ENCODE measurements at regions not wholly inside any gene's neighbourhood (a gene's known extent, or its start where the extent isn't known, plus 50 kb on each side); places are given as distances from the start of the nearest gene placed in this dataset.

GRCh38 chr2:181169503-181169902 lies 189.1 kb downstream of the UBE2E3 start:
- no peak overlapping the region for H3K27ac ChIP-seq
- no peaks in the 10 kb centered on the region for H3K4me1 ChIP-seq
- H3K4me3 ChIP-seq: no peak overlapping the region
- no peaks in the 10 kb centered on the region for H3K27me3 ChIP-seq
- TF ChIP-seq CTCF (IDR thresholded peaks at IDR 0.05) (no peak), POLR2A (IDR thresholded peaks at IDR 0.05) (no peak)
- intact Hi-C loops (cut with DNase I): no loop called here
- ATAC-seq: no peak
- WGBS (ENCODE audit: insufficient coverage, low coverage, low lambda C conversion rate, missing lambda C conversion rate): 42% methylated on average over 1 of the region's 1 CpG
- H3K9me3 ChIP-seq: no peaks in the 10 kb centered on the region
- DNase-seq: no peak
- no peaks in the 10 kb centered on the region for H3K36me3 ChIP-seq

GRCh38 chr2:181170256-181170655 lies 189.9 kb downstream of the UBE2E3 start:
- ATAC-seq (no peak), DNase-seq (no peak)
- Histone ChIP-seq H3K4me1 (no peaks in the 10 kb centered on the region), H3K36me3 (no peaks in the 10 kb centered on the region), H3K27me3 (no peaks in the 10 kb centered on the region), H3K27ac (no peak overlapping the region), H3K9me3 (no peaks in the 10 kb centered on the region), H3K4me3 (no peak overlapping the region)
- TF ChIP-seq CTCF (IDR thresholded peaks at IDR 0.05) (no peak), POLR2A (IDR thresholded peaks at IDR 0.05) (no peak)
- WGBS (ENCODE audit: insufficient coverage, low coverage, low lambda C conversion rate, missing lambda C conversion rate): 31% methylated on average over 2 of the region's 2 CpGs
- intact Hi-C loops (cut with DNase I): no loop called here

- no peak for TF ChIP-seq POLR2A (IDR thresholded peaks at IDR 0.05)
- no peak overlapping the region for H3K4me3 ChIP-seq
- intact Hi-C loops (cut with DNase I): no loop called here
- no peak overlapping the region for H3K27ac ChIP-seq
- H3K36me3 ChIP-seq: no peaks in the 10 kb centered on the region
- DNase-seq: no peak
- no peaks in the 10 kb centered on the region for H3K27me3 ChIP-seq
- WGBS (ENCODE audit: insufficient coverage, low coverage, low lambda C conversion rate, missing lambda C conversion rate): 69% methylated on average over 3 of the region's 3 CpGs
- ATAC-seq: no peak
- H3K9me3 ChIP-seq: no peaks in the 10 kb centered on the region
- no peaks in the 10 kb centered on the region for H3K4me1 ChIP-seq
Observed at GRCh38 chr2:181172676-181173075, 192.3 kb downstream of the UBE2E3 start.

- TF ChIP-seq POLR2A (IDR thresholded peaks at IDR 0.05): no peak
- TF ChIP-seq CTCF (IDR thresholded peaks at IDR 0.05): no peak
- Histone ChIP-seq H3K27ac (no peak overlapping the region), H3K4me3 (no peak overlapping the region), H3K27me3 (no peaks in the 10 kb centered on the region), H3K36me3 (no peaks in the 10 kb centered on the region), H3K9me3 (no peaks in the 10 kb centered on the region), H3K4me1 (no peaks in the 10 kb centered on the region)
- WGBS (ENCODE audit: insufficient coverage, low coverage, low lambda C conversion rate, missing lambda C conversion rate): 39% methylated on average over 5 of the region's 5 CpGs
- ATAC-seq: no peak
- intact Hi-C loops (cut with DNase I): no loop called here
- no peak for DNase-seq
Observed at GRCh38 chr2:181174611-181175580, 194.5 kb downstream of the UBE2E3 start.

- Histone ChIP-seq H3K27ac (no peak overlapping the region), H3K4me3 (no peak overlapping the region), H3K36me3 (no peaks in the 10 kb centered on the region), H3K4me1 (no peaks in the 10 kb centered on the region), H3K27me3 (no peaks in the 10 kb centered on the region), H3K9me3 (no peaks in the 10 kb centered on the region)
- TF ChIP-seq CTCF (IDR thresholded peaks at IDR 0.05): no peak
- no peak for TF ChIP-seq POLR2A (IDR thresholded peaks at IDR 0.05)
- no peak for DNase-seq
- WGBS (ENCODE audit: insufficient coverage, low coverage, low lambda C conversion rate, missing lambda C conversion rate): 76% methylated on average over 1 of the region's 1 CpG
- intact Hi-C loops (cut with DNase I): no loop called here
- ATAC-seq: no peak
Observed at GRCh38 chr2:181176540-181176939, 196.1 kb downstream of the UBE2E3 start.
